GM23338 (cell line): ENCODE measurements at regions not wholly inside any gene's neighbourhood (a gene's known extent, or its start where the extent isn't known, plus 50 kb on each side); places are given as distances from the start of the nearest gene placed in this dataset.

ENCODE experiments used
- CREB1 ChIP-seq: fragments of 250-450 bp; sonication (Bioruptor Pico); IDR thresholded peaks from 2 replicates; pipeline ENCODE4 v1.5.0; 2020; ENCODE audit warnings: low read depth, mild to moderate bottlenecking, moderate library complexity
- CTCF ChIP-seq, 2 experiments: fragments of 200-600 bp in 1 of 2; sonication (generic) in 1 of 2; conservative IDR thresholded peaks; 2 replicates each; pipeline versions ENCODE4 v1.5.1 to v1.6.1; 2016 to 2017; ENCODE audit warnings: antibody characterized with exemption in 2 of 2, low read depth in 2 of 2, mild to moderate bottlenecking in 2 of 2, moderate library complexity in 1 of 2
- ETS1 ChIP-seq: IDR thresholded peaks from 2 replicates; pipeline ENCODE4 v1.6.1; 2016; ENCODE audit warnings: antibody characterized with exemption
- EZH2 ChIP-seq: fragments of 200-600 bp; sonication (generic); IDR thresholded peaks from one replicate; pipeline ENCODE4 v1.8.0; 2017; ENCODE audit warnings: antibody characterized with exemption, mild to moderate bottlenecking, low read depth; ENCODE audit not compliant: unreplicated experiment
- EZH2phosphoT487 ChIP-seq: fragments of 200-600 bp; sonication (generic); IDR thresholded peaks from one replicate; pipeline ENCODE4 v1.8.1; 2018; ENCODE audit warnings: antibody characterized with exemption; ENCODE audit not compliant: unreplicated experiment
- JUNB ChIP-seq: IDR thresholded peaks from one replicate; pipeline ENCODE4 v1.6.1; 2016; ENCODE audit warnings: antibody characterized with exemption; ENCODE audit not compliant: unreplicated experiment
- NANOG ChIP-seq: IDR thresholded peaks from 2 replicates; pipeline ENCODE4 v1.6.1; 2016; ENCODE audit warnings: antibody characterized with exemption, borderline replicate concordance
- POLR2AphosphoS5 ChIP-seq: IDR thresholded peaks from 2 replicates; pipeline ENCODE4 v1.6.1; 2016; ENCODE audit warnings: antibody characterized with exemption, low read depth
- REST ChIP-seq: IDR thresholded peaks from one replicate; pipeline ENCODE4 v1.6.1; 2018; ENCODE audit warnings: antibody characterized with exemption; ENCODE audit not compliant: unreplicated experiment
- STAT1 ChIP-seq: IDR thresholded peaks from one replicate; pipeline ENCODE4 v1.6.1; 2016; ENCODE audit warnings: antibody characterized with exemption; ENCODE audit not compliant: unreplicated experiment
- ZNF114 ChIP-seq: fragments of 250-450 bp; sonication (Bioruptor Pico); IDR thresholded peaks from 2 replicates; pipeline ENCODE4 v1.5.0; 2020; ENCODE audit warnings: mild to moderate bottlenecking, moderate library complexity
- ZNF331 ChIP-seq: fragments of 250-450 bp; sonication (Bioruptor Pico); IDR thresholded peaks from 2 replicates; pipeline ENCODE4 v1.5.0; 2020; ENCODE audit warnings: low read depth, mild to moderate bottlenecking, moderate library complexity
- TF ChIP-seq, protein P1 (sequence below): fragments of 250-450 bp; sonication (Bioruptor Pico); IDR thresholded peaks from 2 replicates; pipeline ENCODE4 v1.5.0; 2020; ENCODE audit warnings: mild to moderate bottlenecking, moderate library complexity

DNA sequence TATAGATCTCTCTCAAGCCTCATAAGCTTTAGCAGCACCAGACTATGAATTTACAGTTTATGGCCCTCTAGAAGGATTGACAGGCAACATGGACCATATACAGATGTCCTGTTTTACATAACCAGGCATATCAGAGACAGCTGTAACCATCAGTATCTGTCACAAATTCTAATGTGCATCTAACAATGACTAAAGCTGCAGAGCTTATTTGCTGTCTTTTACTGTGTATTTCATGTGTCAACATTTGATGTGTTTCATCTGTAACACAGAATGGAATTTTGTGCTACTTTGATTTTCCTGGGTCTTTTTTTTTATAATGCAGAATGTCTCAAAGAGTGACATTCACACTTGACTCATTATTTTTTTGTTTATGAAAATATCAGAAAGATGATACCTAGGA is 348.3 kb downstream of the SLC16A7 start:
- TF ChIP-seq REST (no peak), CTCF (conservative IDR thresholded peaks at IDR 0.05; ENCODE audit: low read depth in 2 of 2) (no peak), ZNF331 (CRISPR knock-in tag) (no peak), JUNB (no peak), POLR2AphosphoS5 (no peak), EZH2 (no peak), CREB1 (no peak), NANOG (no peak), EZH2phosphoT487 (no peak), STAT1 (no peak), ETS1 (no peak), ZNF114 (no peak)
- TF ChIP-seq, protein P1, sequence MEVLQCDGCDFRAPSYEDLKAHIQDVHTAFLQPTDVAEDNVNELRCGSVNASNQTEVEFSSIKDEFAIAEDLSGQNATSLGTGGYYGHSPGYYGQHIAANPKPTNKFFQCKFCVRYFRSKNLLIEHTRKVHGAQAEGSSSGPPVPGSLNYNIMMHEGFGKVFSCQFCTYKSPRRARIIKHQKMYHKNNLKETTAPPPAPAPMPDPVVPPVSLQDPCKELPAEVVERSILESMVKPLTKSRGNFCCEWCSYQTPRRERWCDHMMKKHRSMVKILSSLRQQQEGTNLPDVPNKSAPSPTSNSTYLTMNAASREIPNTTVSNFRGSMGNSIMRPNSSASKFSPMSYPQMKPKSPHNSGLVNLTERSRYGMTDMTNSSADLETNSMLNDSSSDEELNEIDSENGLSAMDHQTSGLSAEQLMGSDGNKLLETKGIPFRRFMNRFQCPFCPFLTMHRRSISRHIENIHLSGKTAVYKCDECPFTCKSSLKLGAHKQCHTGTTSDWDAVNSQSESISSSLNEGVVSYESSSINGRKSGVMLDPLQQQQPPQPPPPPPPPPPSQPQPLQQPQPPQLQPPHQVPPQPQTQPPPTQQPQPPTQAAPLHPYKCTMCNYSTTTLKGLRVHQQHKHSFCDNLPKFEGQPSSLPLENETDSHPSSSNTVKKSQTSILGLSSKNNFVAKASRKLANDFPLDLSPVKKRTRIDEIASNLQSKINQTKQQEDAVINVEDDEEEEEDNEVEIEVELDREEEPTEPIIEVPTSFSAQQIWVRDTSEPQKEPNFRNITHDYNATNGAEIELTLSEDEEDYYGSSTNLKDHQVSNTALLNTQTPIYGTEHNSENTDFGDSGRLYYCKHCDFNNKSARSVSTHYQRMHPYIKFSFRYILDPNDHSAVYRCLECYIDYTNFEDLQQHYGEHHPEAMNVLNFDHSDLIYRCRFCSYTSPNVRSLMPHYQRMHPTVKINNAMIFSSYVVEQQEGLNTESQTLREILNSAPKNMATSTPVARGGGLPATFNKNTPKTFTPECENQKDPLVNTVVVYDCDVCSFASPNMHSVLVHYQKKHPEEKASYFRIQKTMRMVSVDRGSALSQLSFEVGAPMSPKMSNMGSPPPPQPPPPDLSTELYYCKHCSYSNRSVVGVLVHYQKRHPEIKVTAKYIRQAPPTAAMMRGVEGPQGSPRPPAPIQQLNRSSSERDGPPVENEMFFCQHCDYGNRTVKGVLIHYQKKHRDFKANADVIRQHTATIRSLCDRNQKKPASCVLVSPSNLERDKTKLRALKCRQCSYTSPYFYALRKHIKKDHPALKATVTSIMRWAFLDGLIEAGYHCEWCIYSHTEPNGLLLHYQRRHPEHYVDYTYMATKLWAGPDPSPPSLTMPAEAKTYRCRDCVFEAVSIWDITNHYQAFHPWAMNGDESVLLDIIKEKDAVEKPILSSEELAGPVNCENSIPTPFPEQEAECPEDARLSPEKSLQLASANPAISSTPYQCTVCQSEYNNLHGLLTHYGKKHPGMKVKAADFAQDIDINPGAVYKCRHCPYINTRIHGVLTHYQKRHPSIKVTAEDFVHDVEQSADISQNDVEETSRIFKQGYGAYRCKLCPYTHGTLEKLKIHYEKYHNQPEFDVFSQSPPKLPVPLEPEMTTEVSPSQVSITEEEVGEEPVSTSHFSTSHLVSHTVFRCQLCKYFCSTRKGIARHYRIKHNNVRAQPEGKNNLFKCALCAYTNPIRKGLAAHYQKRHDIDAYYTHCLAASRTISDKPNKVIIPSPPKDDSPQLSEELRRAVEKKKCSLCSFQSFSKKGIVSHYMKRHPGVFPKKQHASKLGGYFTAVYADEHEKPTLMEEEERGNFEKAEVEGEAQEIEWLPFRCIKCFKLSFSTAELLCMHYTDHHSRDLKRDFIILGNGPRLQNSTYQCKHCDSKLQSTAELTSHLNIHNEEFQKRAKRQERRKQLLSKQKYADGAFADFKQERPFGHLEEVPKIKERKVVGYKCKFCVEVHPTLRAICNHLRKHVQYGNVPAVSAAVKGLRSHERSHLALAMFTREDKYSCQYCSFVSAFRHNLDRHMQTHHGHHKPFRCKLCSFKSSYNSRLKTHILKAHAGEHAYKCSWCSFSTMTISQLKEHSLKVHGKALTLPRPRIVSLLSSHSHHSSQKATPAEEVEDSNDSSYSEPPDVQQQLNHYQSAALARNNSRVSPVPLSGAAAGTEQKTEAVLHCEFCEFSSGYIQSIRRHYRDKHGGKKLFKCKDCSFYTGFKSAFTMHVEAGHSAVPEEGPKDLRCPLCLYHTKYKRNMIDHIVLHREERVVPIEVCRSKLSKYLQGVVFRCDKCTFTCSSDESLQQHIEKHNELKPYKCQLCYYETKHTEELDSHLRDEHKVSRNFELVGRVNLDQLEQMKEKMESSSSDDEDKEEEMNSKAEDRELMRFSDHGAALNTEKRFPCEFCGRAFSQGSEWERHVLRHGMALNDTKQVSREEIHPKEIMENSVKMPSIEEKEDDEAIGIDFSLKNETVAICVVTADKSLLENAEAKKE, result no peak
